IMR-90 (cell line): ENCODE measurements at regions not wholly inside any gene's neighbourhood (a gene's known extent, or its start where the extent isn't known, plus 50 kb on each side); places are given as distances from the start of the nearest gene placed in this dataset.

Source experiments
- ATAC-seq: fragments of 200-7000 bp; cut with Tn5 transposase; 2 replicates; pipeline ENCODE4 v1.9.1; 2020; ENCODE audit warnings: low read depth, mild to moderate bottlenecking, moderate library complexity
- BruUV-seq: library from RNA; stranded (reverse); fragments of 400-500 nt; replicated peaks from 2 replicates; lab custom pipeline; 2021; lab: Mats Ljungman, UMichigan
- CTCF ChIA-PET: fragments of 300-600 bp; formaldehyde crosslinking; extraction: SDS; loops from one replicate; lab custom pipeline; 2021; ENCODE audit warnings: antibody characterized with exemption; lab: Yijun Ruan, JAX
- POLR2A ChIA-PET: fragments of 300-600 bp; sonication (Branson Sonifier 250); formaldehyde crosslinking; loops from one replicate; lab custom pipeline; 2022; ENCODE audit warnings: antibody characterized with exemption; ENCODE audit not compliant: unreplicated experiment; lab: Charles Lee
- DNase-seq: peaks from one replicate; pipeline ENCODE4 v3.0.0; 2013
- H2AFZ ChIP-seq: replicated peaks from 2 replicates; pipeline ENCODE3; 2013; ENCODE audit warnings: low read length, mild to moderate bottlenecking; ENCODE audit not compliant: poor library complexity
- H2AK5ac ChIP-seq: 2 replicates; pipeline ENCODE4 v1.6.1; 2013; ENCODE audit warnings: low read depth, low read length, inconsistent platforms
- H2AK9ac ChIP-seq: replicated peaks from 2 replicates; pipeline ENCODE3; 2013; ENCODE audit warnings: mild to moderate bottlenecking, low read depth, low read length, moderate library complexity; ENCODE audit not compliant: poor library complexity
- H2BK120ac ChIP-seq: 2 replicates; pipeline ENCODE4 v1.6.1; 2013; ENCODE audit warnings: low read depth, low read length, inconsistent platforms
- H2BK15ac ChIP-seq: 3 replicates; pipeline ENCODE4 v1.6.1; 2013; ENCODE audit warnings: low read depth, low read length, inconsistent platforms
- H2BK20ac ChIP-seq: 2 replicates; pipeline ENCODE4 v1.6.1; 2013; ENCODE audit warnings: low read depth, mild to moderate bottlenecking, inconsistent platforms, low read length, moderate library complexity
- H2BK5ac ChIP-seq: 2 replicates; pipeline ENCODE4 v1.6.1; 2013; ENCODE audit warnings: mild to moderate bottlenecking, low read depth, low read length, inconsistent platforms; ENCODE audit not compliant: poor library complexity, severe bottlenecking
- H3K14ac ChIP-seq: replicated peaks from 2 replicates; pipeline ENCODE4 v1.6.1; 2013; ENCODE audit warnings: low read depth, low read length, inconsistent platforms
- H3K18ac ChIP-seq: 2 replicates; pipeline ENCODE4 v1.6.1; 2013; ENCODE audit warnings: low read depth, low read length, control low read depth
- H3K23ac ChIP-seq: 2 replicates; pipeline ENCODE4 v1.6.1; 2013; ENCODE audit warnings: low read depth, low read length, inconsistent platforms
- H3K27ac ChIP-seq: 2 replicates; pipeline ENCODE4 v1.5.1; 2013; ENCODE audit warnings: mild to moderate bottlenecking, control low read depth, low read length; ENCODE audit not compliant: insufficient read depth
- H3K27me3 ChIP-seq: 2 replicates; pipeline ENCODE4 v1.6.1; 2013; ENCODE audit warnings: low read length; ENCODE audit not compliant: control insufficient read depth, insufficient read depth
- H3K36me3 ChIP-seq: 2 replicates; pipeline ENCODE4 v1.6.1; 2013; ENCODE audit warnings: low read length, mixed read lengths; ENCODE audit not compliant: control insufficient read depth, insufficient read depth
- H3K4ac ChIP-seq: 2 replicates; pipeline ENCODE4 v1.6.1; 2013; ENCODE audit warnings: low read depth, low read length, inconsistent platforms
- H3K4me1 ChIP-seq: 2 replicates; pipeline ENCODE4 v1.6.1; 2013; ENCODE audit warnings: low read length, mixed read lengths; ENCODE audit not compliant: control insufficient read depth, insufficient read depth
- H3K4me2 ChIP-seq: 2 replicates; pipeline ENCODE4 v1.6.1; 2013; ENCODE audit warnings: low read depth, mild to moderate bottlenecking, control low read depth, low read length, moderate library complexity
- H3K4me3 ChIP-seq: 2 replicates; pipeline ENCODE4 v1.5.1; 2013; ENCODE audit warnings: low read depth, mild to moderate bottlenecking, control low read depth, low read length, moderate library complexity; ENCODE audit not compliant: insufficient read depth
- H3K56ac ChIP-seq: 2 replicates; pipeline ENCODE4 v1.6.1; 2013; ENCODE audit warnings: low read length, inconsistent platforms; ENCODE audit not compliant: insufficient read depth; ENCODE audit errors: extremely low read depth
- H3K79me1 ChIP-seq, 2 experiments: 2 replicates each; pipeline ENCODE4 v1.6.1; 2013; ENCODE audit warnings: low read length in 2 of 2, inconsistent platforms in 1 of 2, low read depth in 1 of 2
- H3K9ac ChIP-seq: 2 replicates; pipeline ENCODE4 v1.6.1; 2013; ENCODE audit warnings: low read depth, low read length, control low read depth
- H3K9me1 ChIP-seq: 2 replicates; pipeline ENCODE4 v1.6.1; 2013; ENCODE audit warnings: low read length, inconsistent platforms; ENCODE audit not compliant: insufficient read depth
- H3K9me3 ChIP-seq: 2 replicates; pipeline ENCODE4 v1.6.1; 2013; ENCODE audit warnings: low read length; ENCODE audit not compliant: control insufficient read depth, insufficient read depth
- H4K20me1 ChIP-seq: 2 replicates; pipeline ENCODE4 v1.6.1; 2013; ENCODE audit warnings: low read length, inconsistent platforms; ENCODE audit not compliant: insufficient read depth
- H4K5ac ChIP-seq: 2 replicates; pipeline ENCODE4 v1.6.1; 2013; ENCODE audit warnings: mild to moderate bottlenecking, low read depth, low read length, control low read depth
- H4K8ac ChIP-seq, 2 experiments: 2 replicates each; pipeline ENCODE4 v1.6.1; 2013; ENCODE audit warnings: low read depth in 2 of 2, low read length in 2 of 2, control low read depth in 1 of 2, inconsistent platforms in 1 of 2
- H4K91ac ChIP-seq: 2 replicates; pipeline ENCODE4 v1.6.1; 2013; ENCODE audit warnings: low read depth, low read length, inconsistent platforms; ENCODE audit not compliant: insufficient read depth
- BHLHE40 ChIP-seq: fragments of 150-350 bp; IDR thresholded peaks from 2 replicates; pipeline ENCODE4 v1.6.1; 2016; ENCODE audit warnings: mild to moderate bottlenecking, low read depth, low read length
- CEBPB ChIP-seq: IDR thresholded peaks from 2 replicates; pipeline ENCODE4 v1.6.1; 2012; ENCODE audit warnings: low read depth, low read length, improper control_type of control experiment
- CHD1 ChIP-seq: IDR thresholded peaks from 2 replicates; pipeline ENCODE4 v1.6.1; 2012; ENCODE audit warnings: low read depth, low read length, improper control_type of control experiment
- FOS ChIP-seq: fragments of 150-350 bp; IDR thresholded peaks from 2 replicates; pipeline ENCODE4 v1.6.1; 2016; ENCODE audit warnings: low read depth, low read length
- MAFK ChIP-seq: IDR thresholded peaks from 2 replicates; pipeline ENCODE4 v1.6.1; 2012; ENCODE audit warnings: low read depth, low read length, improper control_type of control experiment
- MAZ ChIP-seq: IDR thresholded peaks from 2 replicates; pipeline ENCODE4 v1.6.1; 2012; ENCODE audit warnings: low read depth, mild to moderate bottlenecking, low read length, improper control_type of control experiment, moderate library complexity, borderline replicate concordance
- MXI1 ChIP-seq: IDR thresholded peaks from 2 replicates; pipeline ENCODE4 v1.6.1; 2012; ENCODE audit warnings: low read depth, mild to moderate bottlenecking, low read length, moderate library complexity, borderline replicate concordance
- NFE2L2 ChIP-seq: fragments of 150-350 bp; IDR thresholded peaks from 2 replicates; pipeline ENCODE4 v1.6.1; 2016; ENCODE audit warnings: low read depth, mild to moderate bottlenecking, low read length
- POLR2A ChIP-seq: IDR thresholded peaks from 2 replicates; pipeline ENCODE4 v1.6.1; 2012; ENCODE audit warnings: mild to moderate bottlenecking, low read depth, low read length
- RAD21 ChIP-seq: IDR thresholded peaks from 2 replicates; pipeline ENCODE4 v1.6.1; 2012; ENCODE audit warnings: low read length, improper control_type of control experiment
- RCOR1 ChIP-seq: IDR thresholded peaks from 2 replicates; pipeline ENCODE4 v1.6.1; 2012; ENCODE audit warnings: mild to moderate bottlenecking, low read length, improper control_type of control experiment; ENCODE audit not compliant: insufficient replicate concordance
- RFX5 ChIP-seq: IDR thresholded peaks from 2 replicates; pipeline ENCODE4 v1.8.0; 2012; ENCODE audit warnings: low read depth, mild to moderate bottlenecking, low read length, moderate library complexity
- WGBS, 2 experiments: methylation state at CpG; one replicate each; pipeline versions ENCODE4 v1.1.5 to v1.1.7; 2013; ENCODE audit warnings: missing lambda C conversion rate in 2 of 2; ENCODE audit not compliant: insufficient read length in 1 of 2; ENCODE audit errors: extremely low coverage in 2 of 2; 5-methylcytosine and 5-hydroxymethylcytosine counted together
- dilution Hi-C: fragments of 300-500 bp; cut with HindIII; formaldehyde crosslinking; loops from one replicate; pipeline ENCODE4 v1.14.3; 2018; ENCODE audit warnings: low sequenced_read_pairs; ENCODE audit not compliant: unreplicated experiment
- in situ Hi-C: fragments of 300-500 bp; cut with MboI; formaldehyde crosslinking; loops from 3 replicates; pipeline ENCODE4 v1.14.3; 2019; ENCODE audit warnings: low sequenced_read_pairs, inconsistent platforms, mixed read lengths
- intact Hi-C: fragments of 100-400 bp; cut with micrococcal nuclease; formaldehyde crosslinking; loops from 2 replicates; pipeline ENCODE4 v1.10.0; 2022
- TF ChIP-seq, protein P1 (sequence below): fragments of 150-350 bp; IDR thresholded peaks from 2 replicates; pipeline ENCODE4 v1.6.1; 2016; ENCODE audit warnings: low read depth, mild to moderate bottlenecking, low read length, moderate library complexity, borderline replicate concordance
- TF ChIP-seq, protein P2 (sequence below): fragments of 150-350 bp; IDR thresholded peaks from 2 replicates; pipeline ENCODE4 v1.6.1; 2017; ENCODE audit warnings: mild to moderate bottlenecking, antibody characterized with exemption, low read length, low read depth

- in situ Hi-C loops: no loop called here
- Histone ChIP-seq H3K27ac (no peak overlapping the region), H3K9me1 (no peaks in the 10 kb centered on the region), H3K18ac (no peak overlapping the region), H2BK20ac (no peak overlapping the region), H3K23ac (no peak overlapping the region), H3K79me1 (no peaks in the 10 kb centered on the region), H3K56ac (no peak overlapping the region), H2AFZ (no peak overlapping the region), H2BK120ac (no peak overlapping the region), H4K91ac (no peak overlapping the region), H3K4me3 (no peak overlapping the region), H3K4me2 (no peak overlapping the region), H2AK5ac (no peak overlapping the region), H3K36me3 (no peaks in the 10 kb centered on the region), H4K8ac (no peak overlapping the region), H2AK9ac (no peak overlapping the region), H3K4me1 (no peaks in the 10 kb centered on the region), H3K27me3 (no peaks in the 10 kb centered on the region), H3K4ac (no peak overlapping the region), H2BK5ac (no peak overlapping the region), H4K20me1 (no peaks in the 10 kb centered on the region), H3K14ac (no peak overlapping the region), H2BK15ac (no peak overlapping the region), H3K9ac (no peak overlapping the region), H3K9me3 (peaks cover 8% of the 10 kb centered on the region), H4K5ac (no peak overlapping the region)
- intact Hi-C loops: no loop called here
- TF ChIP-seq CHD1 (no peak), BHLHE40 (no peak), RFX5 (no peak), CEBPB (no peak), NFE2L2 (no peak), RAD21 (no peak), POLR2A (no peak), MXI1 (no peak), MAZ (no peak), MAFK (no peak), RCOR1 (no peak), FOS (no peak)
- TF ChIP-seq, protein P1, sequence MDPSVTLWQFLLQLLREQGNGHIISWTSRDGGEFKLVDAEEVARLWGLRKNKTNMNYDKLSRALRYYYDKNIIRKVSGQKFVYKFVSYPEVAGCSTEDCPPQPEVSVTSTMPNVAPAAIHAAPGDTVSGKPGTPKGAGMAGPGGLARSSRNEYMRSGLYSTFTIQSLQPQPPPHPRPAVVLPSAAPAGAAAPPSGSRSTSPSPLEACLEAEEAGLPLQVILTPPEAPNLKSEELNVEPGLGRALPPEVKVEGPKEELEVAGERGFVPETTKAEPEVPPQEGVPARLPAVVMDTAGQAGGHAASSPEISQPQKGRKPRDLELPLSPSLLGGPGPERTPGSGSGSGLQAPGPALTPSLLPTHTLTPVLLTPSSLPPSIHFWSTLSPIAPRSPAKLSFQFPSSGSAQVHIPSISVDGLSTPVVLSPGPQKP: no peak
- TF ChIP-seq, protein P2, sequence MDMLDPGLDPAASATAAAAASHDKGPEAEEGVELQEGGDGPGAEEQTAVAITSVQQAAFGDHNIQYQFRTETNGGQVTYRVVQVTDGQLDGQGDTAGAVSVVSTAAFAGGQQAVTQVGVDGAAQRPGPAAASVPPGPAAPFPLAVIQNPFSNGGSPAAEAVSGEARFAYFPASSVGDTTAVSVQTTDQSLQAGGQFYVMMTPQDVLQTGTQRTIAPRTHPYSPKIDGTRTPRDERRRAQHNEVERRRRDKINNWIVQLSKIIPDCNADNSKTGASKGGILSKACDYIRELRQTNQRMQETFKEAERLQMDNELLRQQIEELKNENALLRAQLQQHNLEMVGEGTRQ: no peak
- ChIA-PET POLR2A (no interaction called here), CTCF (interaction anchor here (0.6 to 0.8 kb wide), 2 partner anchors 14 to 701 kb away, joined by 3 read pairs; no protein-coding TSS in a partner anchor)
- ATAC-seq: no peak
- dilution Hi-C loops: no loop called here
- no CpG with 5 or more reads among the region's 1 CpG for WGBS, 2 experiments
- no TSS peak for BruUV-seq
- no peak for DNase-seq
These were observed 252.7 kb upstream of the KCNMB2 start for GRCh38 chr3:178283561-178283960.
